ENCODE measurements at regions not wholly inside any gene's neighbourhood (a gene's known extent, or its start where the extent isn't known, plus 50 kb on each side); places are given as distances from the start of the nearest gene placed in this dataset.
"Not testable (repeated sequence)": the region's sequence is repeated elsewhere in the genome, so short reads cannot be mapped to it uniquely, and the experiment has no call there.

DNA sequence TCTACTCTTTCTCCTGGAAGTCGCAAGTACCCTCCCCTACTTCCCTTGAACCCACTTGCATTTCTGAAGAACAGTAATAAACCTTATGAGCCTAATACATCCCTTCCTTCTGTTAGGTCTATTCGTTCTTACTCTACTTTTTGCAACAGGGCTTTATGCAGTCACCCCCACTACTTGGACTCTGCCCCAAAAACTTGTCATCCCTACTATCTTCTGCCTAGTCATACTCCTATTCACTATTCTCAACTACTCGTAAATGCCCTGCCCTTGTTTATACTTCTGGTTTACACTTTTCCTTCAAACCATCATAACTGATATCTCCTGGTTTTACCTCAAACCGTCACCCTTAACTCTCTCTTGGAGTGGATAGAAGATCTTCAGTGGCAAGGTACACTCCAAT is 55.2 kb upstream of the SLIT2 start:
- no peak for FAIRE-seq

DNA sequence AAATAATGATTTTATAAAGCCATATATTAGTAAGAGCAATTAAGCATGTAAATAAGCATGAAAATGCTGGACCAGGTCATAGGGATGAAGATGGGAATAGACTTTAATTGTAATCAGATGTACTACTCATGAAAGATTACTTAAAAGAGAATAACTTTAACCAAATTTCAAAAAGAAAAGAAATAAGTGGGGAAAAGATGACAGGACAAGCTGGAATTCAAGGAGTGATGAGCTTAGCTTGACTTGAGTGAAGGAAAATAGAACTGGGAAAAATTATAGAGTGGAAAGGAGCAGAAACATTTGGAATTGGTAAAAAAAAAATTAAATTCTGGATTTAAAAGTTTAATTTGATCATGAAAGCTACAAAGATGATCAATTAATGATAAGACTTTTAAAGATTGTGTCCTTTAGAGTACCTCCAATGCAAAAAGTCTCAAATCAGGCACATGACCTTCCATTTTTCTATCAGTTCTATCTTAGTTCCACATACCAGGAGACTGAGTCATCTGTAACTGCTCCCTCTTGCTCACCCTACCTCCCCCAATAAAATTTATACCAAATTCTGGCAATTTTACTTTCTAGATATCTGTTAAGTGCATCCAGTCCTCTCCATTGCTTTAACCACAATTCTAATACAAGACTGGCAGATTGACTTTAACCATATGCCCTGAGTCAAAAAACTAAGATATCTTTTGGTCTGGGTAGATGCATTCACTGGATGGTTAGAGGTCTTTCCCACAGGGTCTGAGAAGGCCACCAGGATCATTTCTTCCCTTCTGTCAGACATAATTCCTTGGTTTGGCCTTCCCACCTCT is 56.4 kb upstream of the SLIT2 start:
- FAIRE-seq = no peak

DNA sequence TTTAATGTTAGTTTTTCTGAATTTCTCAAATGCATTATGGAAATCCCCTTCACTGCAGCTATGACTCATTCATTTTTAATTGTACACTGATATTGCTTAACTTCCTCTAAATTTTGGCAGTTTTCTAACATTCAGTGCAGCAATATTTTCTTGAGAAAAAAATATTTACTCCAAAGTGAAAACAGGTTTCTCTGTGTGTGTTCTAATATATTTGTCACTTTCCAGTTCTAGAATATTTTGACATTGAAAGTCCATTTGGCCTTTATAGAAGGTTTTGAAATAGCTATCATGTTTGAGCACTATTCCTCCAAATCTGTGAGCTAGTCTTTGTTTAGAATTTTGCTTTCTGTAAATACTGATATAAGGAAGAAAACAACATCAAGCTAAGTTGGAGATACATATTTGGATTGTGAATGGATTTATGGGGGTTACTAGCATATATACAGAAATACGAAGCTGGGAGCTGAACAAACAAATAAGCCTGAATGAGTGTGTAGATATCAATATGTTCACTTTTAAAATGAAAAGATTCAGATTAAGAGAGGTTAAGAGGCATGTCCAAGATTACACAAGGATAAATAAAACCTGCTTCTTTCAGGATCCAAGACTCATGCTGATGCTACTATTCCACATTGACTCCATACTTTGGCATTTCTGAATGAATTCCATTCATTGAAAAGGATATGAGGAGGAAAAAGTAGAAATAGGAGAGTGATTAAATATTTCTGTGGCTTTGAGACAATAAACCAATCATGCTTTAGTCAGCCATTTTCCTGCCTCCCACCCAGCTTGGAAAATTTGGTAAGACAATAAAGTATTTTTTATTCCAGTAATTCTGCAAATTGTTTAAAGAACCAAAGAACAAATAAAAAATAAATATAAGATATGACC is 57.3 kb upstream of the SLIT2 start:
- FAIRE-seq = no peak

DNA sequence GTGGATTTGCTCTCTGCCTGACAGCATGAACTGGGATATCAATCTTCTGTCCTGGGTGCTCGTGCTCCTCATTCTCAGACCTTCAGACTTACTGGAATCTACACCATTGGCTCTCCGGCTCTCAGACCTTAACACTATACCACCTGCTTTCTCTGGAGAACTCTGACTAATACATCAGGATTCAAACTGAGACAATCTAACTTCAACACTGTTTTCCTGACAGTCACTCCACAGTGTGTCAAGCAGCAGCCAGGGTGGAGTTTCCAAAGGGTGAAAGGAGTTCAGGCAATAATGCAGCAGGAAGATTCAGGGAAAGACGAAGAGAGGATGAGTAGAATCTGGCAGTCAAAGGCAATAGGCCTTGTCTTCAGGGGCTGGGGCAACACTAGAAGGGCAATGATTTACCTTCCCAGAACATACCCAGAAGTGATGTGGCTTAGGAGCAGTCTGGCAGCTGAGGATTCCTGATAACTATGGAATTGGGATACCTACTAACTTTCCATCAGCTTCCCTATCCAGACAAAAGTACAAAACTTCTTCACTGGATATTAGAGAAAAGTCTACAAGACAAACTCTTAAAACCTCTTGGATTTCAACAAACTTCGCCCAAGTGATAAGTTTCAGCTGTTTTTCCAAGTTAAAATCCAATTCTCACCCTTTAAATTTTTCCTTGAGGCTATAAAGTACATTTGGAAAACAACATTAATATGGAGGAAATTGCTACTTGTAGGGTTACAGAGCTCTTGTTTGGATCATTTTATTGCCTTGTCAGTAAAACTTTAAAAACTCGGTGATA is 58.4 kb upstream of the SLIT2 start:
- no peak for FAIRE-seq

DNA sequence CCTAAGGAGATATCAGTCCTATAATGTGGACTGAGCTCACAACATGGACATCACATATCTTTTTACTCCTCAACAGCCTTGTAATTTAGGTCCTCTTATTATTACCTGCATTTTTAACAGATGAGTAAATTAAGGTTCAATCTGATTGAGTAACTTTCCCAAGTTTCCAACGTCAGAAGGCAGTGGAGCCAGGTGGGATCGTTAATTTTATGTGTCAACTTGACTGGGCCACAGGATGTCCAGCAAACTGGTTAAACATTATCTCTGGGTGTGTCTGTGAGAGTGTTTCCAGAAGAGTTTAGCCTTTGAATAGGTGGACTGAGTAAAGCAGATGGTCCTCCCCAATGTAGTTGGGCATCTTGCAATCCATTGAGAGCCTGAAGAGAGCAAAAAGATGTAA is 59.0 kb upstream of the SLIT2 start:
- no peak for FAIRE-seq

DNA sequence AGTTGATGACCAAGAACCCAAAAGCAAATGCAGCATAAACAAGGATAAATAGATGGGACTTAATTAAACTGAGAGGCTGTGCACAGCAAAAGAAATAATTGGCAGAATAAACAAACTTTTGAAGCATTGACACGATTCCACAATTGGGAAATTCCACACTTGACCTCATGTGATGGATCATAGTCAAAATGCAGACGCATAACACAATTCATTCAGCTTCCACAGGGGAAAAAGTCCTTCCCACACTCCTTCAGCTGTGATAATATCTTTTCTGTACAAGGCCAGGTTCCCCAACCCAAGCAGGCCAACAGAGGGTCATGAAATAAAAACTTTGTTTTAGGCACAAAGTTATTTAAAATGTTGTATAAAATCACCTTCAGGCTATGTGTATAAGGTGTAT is 66.6 kb upstream of the SLIT2 start:
- FAIRE-seq = no peak

DNA sequence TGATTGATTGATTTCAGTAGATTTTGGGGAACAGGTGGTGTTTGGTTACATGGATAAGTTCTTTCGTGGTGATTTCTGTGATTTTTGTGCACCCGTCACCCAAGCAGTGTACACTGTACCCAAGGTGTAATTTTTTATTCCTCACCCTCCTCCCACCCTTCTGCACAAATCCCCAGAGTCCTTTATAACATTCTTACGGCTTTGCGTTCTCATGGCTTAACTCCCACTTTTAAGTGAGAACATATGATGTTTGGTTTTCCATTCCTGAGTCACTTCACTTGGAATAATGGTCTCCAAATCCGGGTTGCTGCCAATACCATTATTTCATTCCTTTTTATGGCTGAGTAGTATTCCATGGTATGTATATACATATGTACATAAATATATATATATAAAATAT is 68.6 kb upstream of the SLIT2 start:
- FAIRE-seq = not testable (repeated sequence)

DNA sequence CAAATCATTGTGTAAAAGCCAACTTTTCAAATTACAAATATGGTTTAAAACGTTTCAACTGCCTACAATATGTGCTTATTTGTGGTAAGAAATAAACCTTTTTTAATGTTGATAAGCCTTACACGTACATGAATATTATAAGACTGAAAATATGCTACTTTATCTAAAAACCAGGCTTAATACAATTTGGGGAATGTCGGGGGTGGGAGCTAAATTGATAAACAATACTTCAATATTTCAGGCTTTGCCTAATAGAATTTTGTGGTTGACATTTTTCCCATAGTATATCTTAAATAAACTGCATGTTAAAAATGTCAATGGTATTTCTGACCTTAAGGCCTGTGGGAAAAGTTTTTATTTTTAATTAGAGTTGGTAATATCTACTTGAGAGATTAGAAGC is 69.8 kb upstream of the SLIT2 start:
- FAIRE-seq = no peak

DNA sequence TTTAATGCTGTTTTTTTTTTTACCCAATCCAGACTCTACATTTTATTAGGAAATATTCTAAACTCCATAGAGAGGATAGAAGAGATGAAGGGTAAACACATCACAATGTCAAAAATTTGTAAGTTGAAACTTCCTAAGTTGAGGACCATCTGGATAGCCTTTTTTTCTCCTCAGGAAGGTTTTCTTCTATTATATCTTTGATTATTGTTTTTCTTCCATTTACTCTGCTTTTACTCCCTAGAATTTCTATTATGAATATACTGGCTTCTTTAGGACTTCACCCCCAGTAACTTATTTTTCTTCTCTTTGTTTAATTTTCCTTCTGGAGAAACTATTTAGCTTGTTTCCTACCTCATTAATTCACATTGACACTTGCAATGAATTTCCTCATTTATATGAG is 71.2 kb upstream of the SLIT2 start:
- FAIRE-seq = no peak

DNA sequence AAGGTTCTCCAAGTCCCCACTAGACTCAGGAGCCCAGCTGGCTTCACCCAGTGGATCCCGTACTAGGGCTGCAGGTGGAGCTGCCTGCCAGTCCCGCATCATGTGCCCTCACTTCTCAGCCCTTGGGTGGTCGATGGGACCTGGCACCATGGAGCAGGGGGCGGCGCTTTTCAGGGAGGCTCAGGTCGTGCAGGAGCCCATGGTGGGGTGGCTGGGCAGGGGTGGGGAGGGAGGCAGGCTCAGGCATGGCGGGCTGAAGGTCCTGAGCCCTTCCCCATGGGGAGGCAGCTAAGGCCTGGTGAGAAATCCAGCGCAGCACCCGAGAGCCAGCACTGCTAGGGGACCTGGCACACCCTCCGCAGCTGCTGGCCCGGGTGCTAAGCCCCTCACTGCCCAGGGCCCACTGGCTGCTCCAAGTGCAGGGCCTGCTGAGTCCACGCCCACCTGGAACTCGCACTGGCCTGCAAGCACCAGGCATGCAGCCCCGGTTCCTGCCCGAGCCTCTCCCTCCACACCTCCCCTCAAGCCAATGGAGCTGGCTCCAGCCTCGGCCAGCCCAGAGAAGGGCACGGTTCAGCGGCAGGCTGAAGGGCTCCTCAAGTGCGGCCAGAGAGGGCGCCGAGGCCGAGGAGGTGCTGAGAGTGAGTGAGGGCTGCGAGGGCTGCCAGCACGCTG is 72.7 kb upstream of the SLIT2 start:
- FAIRE-seq = no peak

DNA sequence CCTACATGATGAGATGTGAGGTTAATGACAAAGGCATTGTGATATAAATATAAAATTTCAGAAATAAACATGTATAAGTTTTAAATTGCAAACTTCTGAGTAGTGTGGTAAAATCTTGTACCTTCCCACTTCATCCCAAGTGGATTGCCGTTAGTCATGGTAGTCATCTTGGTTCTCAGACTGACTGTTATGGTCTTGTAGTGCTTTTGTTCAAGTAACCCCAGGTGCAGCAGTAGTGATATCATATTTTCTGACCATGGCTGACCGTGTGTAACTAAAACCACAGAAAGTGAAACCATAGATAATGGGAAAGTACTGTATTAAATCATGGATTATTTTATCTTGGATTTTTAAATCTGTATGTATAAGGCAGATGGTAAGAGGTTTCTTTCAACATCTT is 74.8 kb upstream of the SLIT2 start:
- no peak for FAIRE-seq

DNA sequence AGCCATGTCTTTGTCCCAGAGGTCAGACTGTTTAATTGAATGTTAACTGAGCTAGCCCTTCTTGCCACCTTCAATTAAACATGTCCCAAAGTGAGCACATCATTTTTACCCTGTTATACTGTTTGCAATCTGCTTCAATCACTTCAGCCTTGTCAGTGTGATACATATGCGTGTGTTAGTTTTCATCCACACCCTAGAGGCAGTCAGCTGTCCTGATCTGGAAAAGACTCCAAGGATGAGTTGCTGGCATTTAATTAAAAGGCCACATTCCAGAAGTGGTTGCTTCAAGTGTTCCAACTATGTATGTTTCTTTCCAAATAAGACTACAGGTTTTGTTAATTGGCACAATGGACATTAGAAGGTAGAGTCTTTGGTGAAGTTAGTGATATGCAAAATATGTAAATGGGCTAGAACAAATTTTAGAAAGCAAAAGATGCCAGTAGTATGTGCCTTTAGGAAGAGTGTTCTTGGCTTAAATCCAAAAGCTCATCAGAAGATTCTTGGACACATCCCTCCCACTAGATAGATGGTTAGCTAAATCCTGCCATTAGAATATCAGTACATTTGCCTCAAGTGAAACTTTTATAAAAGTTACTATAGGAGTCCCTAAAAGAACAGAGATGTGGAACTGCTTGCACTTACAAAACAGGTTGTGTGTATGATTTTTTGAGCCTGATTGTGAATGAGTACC is 79.5 kb upstream of the SLIT2 start:
- FAIRE-seq = no peak

DNA sequence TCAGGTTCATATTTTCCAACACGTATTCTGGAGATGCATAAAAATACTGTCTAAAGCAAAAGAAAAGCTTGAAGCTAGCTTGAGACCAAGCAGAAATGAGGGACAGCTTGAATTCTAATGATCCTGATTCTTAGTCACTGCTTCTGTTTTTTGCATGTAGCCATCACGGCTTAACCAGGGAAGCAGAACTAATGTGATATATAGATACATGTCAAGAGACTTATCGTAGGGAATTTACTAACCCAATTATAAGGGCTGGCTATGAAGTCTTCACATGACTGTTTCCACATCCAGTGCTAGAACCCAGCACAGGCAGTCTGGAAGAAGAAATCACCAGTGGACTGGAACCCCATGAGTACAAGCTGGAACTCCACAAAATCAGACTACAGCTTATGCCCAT is 85.2 kb upstream of the SLIT2 start:
- FAIRE-seq = no peak

DNA sequence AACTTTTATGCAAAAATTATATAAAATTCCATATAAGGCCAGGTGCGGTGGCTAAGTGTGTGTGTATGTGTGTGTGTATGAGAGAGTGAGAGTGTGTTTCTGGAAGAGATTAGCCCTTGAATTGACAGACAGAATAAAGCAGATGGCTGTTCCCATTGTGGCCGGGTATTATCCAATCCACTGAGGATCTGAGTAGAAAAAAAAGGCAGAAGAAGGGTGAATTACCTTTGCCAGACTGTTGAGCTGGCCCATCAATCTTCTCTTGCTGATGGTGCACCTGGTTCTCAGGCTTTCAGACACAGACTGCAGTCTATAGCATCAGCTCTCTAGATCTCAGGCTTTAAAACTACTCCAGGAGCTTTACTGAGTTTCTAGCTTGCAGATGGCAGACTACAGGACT is 92.2 kb upstream of the SLIT2 start:
- no peak for FAIRE-seq

DNA sequence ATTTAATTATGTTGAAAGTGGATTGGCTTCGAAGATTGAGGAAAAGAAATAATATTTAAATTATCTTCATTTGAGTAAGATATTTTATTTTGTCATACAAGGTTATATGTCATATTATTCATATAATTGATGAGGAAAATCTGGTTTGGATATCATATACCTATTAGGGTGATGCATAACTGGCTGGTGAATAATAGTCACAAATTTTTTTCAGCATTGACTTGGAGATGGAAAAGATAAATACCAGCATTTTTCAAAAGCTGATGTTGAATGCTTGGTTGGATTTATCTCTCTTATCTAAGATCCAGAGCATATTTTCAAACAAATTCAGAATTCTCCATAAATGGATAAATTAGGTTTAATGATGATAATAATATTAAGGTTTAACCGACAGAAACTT is 93.5 kb upstream of the SLIT2 start:
- no peak for FAIRE-seq

DNA sequence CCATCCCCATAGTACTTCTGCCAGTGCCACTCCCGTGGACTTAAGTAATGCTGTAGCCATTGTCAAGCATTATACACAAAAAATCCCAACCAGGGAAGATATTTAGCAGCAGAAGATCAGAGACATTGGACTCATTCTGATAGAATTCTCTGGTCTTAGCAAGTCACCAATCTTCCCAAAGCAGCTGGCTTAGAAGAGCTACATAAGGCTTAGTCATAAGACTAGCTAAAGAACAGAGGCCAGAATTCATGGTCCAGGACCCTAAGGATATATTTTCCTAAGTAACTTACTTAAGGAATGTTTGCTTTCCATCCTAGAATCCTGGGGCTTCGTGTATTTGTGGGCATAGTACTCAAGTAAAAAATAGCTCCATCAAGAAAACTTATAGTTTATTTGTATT is 100.3 kb upstream of the SLIT2 start:
- no peak for FAIRE-seq

DNA sequence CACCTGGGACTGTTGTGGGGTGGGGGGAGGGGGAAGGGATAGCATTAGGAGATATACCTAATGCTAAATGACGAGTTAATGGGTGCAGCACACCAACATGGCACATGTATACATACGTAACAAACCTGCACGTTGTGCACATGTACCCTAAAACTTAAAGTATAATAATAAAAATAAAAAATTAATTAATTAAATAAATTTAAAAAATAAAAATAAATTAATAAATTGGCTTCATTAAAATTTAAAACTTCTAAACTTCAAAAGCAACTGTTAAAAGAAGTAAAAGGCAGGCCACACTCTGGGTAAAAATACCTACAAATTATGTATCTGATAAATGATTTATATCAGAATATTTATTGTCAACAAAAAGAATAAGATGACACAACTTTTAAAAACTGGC is 102.6 kb upstream of the SLIT2 start:
- not testable (repeated sequence) for FAIRE-seq

DNA sequence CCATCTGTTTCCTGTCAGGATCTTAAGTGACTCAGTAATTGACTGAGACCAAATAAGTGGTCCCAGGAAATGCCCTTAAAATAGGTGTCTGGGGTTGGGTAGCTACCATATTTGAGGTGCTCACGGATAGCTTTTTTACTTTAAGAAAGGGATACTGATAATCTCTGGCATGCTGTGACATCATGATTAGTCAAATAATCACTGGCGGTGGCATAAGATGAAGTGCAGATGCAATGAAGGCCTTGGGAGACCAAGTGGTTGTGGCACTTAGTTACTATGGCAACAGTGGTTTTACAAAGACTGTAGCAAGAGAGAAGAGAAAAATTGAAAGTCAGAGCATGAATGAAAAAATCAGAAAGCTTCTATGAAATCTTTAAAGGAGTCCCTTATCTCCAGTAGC is 114.5 kb upstream of the SLIT2 start:
- no peak for FAIRE-seq

DNA sequence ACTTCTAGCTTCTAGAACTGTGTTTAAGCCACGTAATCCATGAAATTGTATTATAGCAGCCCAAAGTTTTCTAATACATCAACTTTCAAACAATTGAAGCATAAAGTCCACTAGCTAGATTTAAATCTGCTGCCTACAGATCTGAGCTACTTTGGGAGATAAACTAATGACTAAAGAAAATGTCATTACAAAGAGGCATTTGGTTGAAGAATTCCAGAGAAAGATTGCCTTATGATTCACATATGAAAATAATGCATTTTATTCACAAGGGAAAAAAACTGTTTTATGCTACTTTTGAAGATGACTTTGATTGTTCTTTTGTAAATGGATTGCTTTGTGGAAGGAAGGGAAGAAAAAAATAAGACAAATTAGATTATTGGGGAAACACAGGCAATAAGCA is 124.1 kb upstream of the SLIT2 start:
- FAIRE-seq = no peak

DNA sequence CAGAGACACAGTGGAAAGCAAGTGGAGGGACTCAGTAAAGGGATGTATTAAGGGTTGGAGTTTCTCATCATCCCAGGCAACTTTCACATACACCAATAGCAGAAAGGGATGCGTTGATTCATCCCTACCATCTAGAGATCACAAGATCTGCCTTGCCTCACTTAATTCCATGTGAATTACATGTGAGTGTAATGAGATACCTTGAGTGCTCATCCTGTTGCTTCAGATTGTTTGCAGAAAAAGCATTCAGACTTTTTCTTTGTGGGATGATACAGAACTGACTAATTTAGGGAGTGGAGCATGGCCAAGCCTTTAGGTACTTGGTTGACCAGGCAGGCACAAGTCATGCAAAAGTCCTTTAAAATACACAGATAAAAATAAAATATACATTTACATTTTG is 124.8 kb upstream of the SLIT2 start:
- FAIRE-seq = no peak

DNA sequence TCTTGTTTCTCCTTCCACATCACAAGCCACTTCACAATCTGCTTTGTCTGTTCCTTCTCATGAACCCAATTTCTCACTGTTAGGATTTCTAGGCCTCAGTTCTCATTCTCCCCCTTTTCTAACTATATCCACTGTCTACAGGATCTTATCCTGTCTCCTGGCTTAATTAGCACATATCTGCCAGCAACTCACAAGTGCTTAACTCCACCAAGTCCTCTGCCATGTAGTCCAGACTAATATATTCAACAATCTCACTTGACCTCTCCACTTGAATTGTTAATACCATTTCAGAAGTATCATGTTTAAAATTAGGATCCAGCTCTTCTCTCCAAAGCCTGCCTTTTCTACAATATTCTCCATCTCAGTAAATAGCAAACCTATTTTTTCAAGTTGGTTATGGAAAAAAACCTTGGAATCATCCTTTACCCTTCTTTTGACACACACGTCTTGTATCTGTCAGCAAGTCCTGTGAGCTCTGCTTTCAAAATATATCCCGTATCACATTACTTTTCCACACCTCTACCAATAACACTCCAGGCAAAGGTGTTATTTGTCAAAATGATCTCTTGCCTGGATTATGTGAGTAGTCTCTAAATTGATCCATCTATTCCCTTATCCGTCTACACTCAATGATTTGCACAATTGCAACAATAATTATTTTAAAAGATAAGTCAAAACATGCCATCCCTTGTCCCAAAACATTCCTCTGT is 127.2 kb upstream of the SLIT2 start:
- FAIRE-seq = no peak
